PC-9 (cell line): ENCODE measurements at regions not wholly inside any gene's neighbourhood (a gene's known extent, or its start where the extent isn't known, plus 50 kb on each side); places are given as distances from the start of the nearest gene placed in this dataset.

ENCODE experiments used
- BruUV-seq: library from RNA; stranded (reverse); fragments of 400-500 nt; replicated peaks from 2 replicates; lab custom pipeline; 2021; lab: Mats Ljungman, UMichigan
- CTCF ChIA-PET: fragments of 300-600 bp; sonication (Branson Sonifier 250); formaldehyde crosslinking; loops from one replicate; lab custom pipeline; 2022; ENCODE audit warnings: antibody characterized with exemption; lab: Charles Lee
- POLR2A ChIA-PET: fragments of 300-600 bp; sonication (Branson Sonifier 250); formaldehyde crosslinking; loops from one replicate; lab custom pipeline; 2022; ENCODE audit warnings: antibody characterized with exemption; ENCODE audit not compliant: unreplicated experiment; lab: Charles Lee
- DNase-seq, 2 experiments: peaks; one replicate each; pipeline versions ENCODE4 v3.0.0 to v3.0.0-alpha.2; 2015 to 2022; ENCODE audit warnings: mixed read lengths in 1 of 2
- H2AFZ ChIP-seq: fragments of 200-600 bp; sonication (generic); 2 replicates; pipeline ENCODE4 v1.8.1; 2017; ENCODE audit warnings: antibody characterized with exemption
- H3F3A ChIP-seq: fragments of 200-600 bp; sonication (generic); 2 replicates; pipeline ENCODE4 v1.8.1; 2017; ENCODE audit warnings: antibody characterized with exemption, mild to moderate bottlenecking, low read depth; ENCODE audit not compliant: insufficient read depth
- H3K27ac ChIP-seq: fragments of 200-600 bp; sonication (generic); 2 replicates; pipeline ENCODE4 v1.6.1; 2016; ENCODE audit warnings: mixed run types
- H3K27me3 ChIP-seq: fragments of 200-600 bp; sonication (generic); 2 replicates; pipeline ENCODE4 v1.6.1; 2016; ENCODE audit warnings: low read depth, mixed run types; ENCODE audit not compliant: insufficient read depth
- H3K36me3 ChIP-seq: fragments of 200-600 bp; sonication (generic); 2 replicates; pipeline ENCODE4 v1.6.1; 2016; ENCODE audit warnings: low read depth, mixed run types
- H3K4me1 ChIP-seq: fragments of 200-600 bp; sonication (generic); replicated peaks from 2 replicates; pipeline ENCODE4 v1.6.1; 2016; ENCODE audit warnings: mixed run types; ENCODE audit not compliant: insufficient read depth
- H3K4me2 ChIP-seq: fragments of 200-600 bp; sonication (generic); 2 replicates; pipeline ENCODE4 v1.6.1; 2017; ENCODE audit warnings: mixed run types
- H3K4me3 ChIP-seq: fragments of 200-600 bp; sonication (generic); 2 replicates; pipeline ENCODE4 v1.6.1; 2016; ENCODE audit warnings: mixed run types
- H3K79me2 ChIP-seq: fragments of 200-600 bp; sonication (generic); 2 replicates; pipeline ENCODE4 v1.6.1; 2017; ENCODE audit warnings: low read depth, mixed run types
- H3K9me2 ChIP-seq: fragments of 200-600 bp; sonication (generic); 2 replicates; pipeline ENCODE4 v1.8.1; 2017; ENCODE audit warnings: mild to moderate bottlenecking; ENCODE audit not compliant: insufficient read depth
- H3K9me3 ChIP-seq: fragments of 200-600 bp; sonication (generic); 2 replicates; pipeline ENCODE4 v1.8.1; 2016; ENCODE audit warnings: low read depth; ENCODE audit not compliant: insufficient read depth
- H4K20me1 ChIP-seq: fragments of 200-600 bp; sonication (generic); 2 replicates; pipeline ENCODE4 v1.8.1; 2017; ENCODE audit not compliant: insufficient read depth
- EZH2 ChIP-seq: fragments of 200-600 bp; sonication (generic); IDR thresholded peaks from 2 replicates; pipeline ENCODE4 v1.8.0; 2017; ENCODE audit warnings: antibody characterized with exemption, low read depth
- intact Hi-C: fragments of 100-400 bp; cut with micrococcal nuclease; formaldehyde crosslinking; loops from one replicate; pipeline ENCODE4 v1.10.0; 2022; ENCODE audit not compliant: unreplicated experiment
- TF ChIP-seq, protein P1 (sequence below): fragments of 200-600 bp; sonication (generic); conservative IDR thresholded peaks from 2 replicates; pipeline ENCODE4 v1.6.1; 2017; ENCODE audit warnings: mixed run types, antibody characterized with exemption, mild to moderate bottlenecking, moderate library complexity

- Histone ChIP-seq H3K79me2 (no peaks in the 10 kb centered on the region), H4K20me1 (no peaks in the 10 kb centered on the region), H3K9me2 (no peaks in the 10 kb centered on the region), H3K4me2 (no peak overlapping the region), H3F3A (no peaks in the 10 kb centered on the region), H3K27ac (no peak overlapping the region), H2AFZ (no peak overlapping the region), H3K4me3 (no peak overlapping the region), H3K4me1 (no peaks in the 10 kb centered on the region), H3K9me3 (no peaks in the 10 kb centered on the region), H3K36me3 (no peaks in the 10 kb centered on the region), H3K27me3 (peaks cover 33% of the 10 kb centered on the region)
- ChIA-PET CTCF (no interaction called here), POLR2A (no interaction called here)
- BruUV-seq = no TSS peak
- intact Hi-C loops = no loop called here
- TF ChIP-seq, protein P1, sequence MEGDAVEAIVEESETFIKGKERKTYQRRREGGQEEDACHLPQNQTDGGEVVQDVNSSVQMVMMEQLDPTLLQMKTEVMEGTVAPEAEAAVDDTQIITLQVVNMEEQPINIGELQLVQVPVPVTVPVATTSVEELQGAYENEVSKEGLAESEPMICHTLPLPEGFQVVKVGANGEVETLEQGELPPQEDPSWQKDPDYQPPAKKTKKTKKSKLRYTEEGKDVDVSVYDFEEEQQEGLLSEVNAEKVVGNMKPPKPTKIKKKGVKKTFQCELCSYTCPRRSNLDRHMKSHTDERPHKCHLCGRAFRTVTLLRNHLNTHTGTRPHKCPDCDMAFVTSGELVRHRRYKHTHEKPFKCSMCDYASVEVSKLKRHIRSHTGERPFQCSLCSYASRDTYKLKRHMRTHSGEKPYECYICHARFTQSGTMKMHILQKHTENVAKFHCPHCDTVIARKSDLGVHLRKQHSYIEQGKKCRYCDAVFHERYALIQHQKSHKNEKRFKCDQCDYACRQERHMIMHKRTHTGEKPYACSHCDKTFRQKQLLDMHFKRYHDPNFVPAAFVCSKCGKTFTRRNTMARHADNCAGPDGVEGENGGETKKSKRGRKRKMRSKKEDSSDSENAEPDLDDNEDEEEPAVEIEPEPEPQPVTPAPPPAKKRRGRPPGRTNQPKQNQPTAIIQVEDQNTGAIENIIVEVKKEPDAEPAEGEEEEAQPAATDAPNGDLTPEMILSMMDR = no peak
- no peak for TF ChIP-seq EZH2
- DNase-seq = no peak
Measured at GRCh38 chr1:4212796-4213195, 312.7 kb upstream of the C1orf174 start.

DNA sequence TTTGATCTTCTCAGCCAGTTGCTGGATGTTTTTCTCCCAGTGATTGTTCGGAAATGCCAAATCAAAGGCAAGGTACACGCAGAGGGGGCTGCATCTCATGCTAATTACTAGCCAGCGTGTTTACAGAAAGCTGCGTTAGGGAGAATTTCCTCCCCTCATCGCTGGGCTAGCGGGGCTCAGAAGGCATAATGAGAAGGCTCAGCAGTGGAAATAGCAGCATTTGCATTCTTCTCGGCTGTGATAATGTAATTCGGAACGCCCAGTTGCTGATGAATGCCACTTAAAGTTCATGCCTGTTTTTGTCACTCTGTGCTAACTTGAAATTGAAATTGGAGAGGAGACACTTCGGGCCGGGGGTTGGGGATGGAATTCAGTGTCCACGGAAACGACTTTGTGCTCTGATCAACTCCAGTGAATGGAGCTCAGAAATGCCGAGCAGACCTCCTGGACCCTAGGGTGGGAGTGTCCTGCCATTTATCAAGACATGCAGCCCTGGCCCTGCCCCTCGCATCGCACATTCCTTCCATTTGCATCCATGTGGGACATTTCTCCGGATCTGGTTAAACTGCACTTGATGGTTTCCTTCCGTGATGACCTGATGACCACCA is 313.4 kb upstream of the C1orf174 start:
- H3K4me3 ChIP-seq = no peak overlapping the region
- H3K4me2 ChIP-seq = no peak overlapping the region
- BruUV-seq = no TSS peak
- H4K20me1 ChIP-seq = no peaks in the 10 kb centered on the region
- no peaks in the 10 kb centered on the region for H3K79me2 ChIP-seq
- H3K4me1 ChIP-seq = no peaks in the 10 kb centered on the region
- CTCF ChIA-PET = no interaction called here
- H2AFZ ChIP-seq = no peak overlapping the region
- H3K27ac ChIP-seq = no peak overlapping the region
- DNase-seq = no peak
- intact Hi-C loops = no loop called here
- TF ChIP-seq, protein P1 = no peak
- no peak for TF ChIP-seq EZH2
- POLR2A ChIA-PET = no interaction called here
- no peaks in the 10 kb centered on the region for H3K9me2 ChIP-seq
- H3K27me3 ChIP-seq = peaks cover 37% of the 10 kb centered on the region
- H3K36me3 ChIP-seq = no peaks in the 10 kb centered on the region
- no peaks in the 10 kb centered on the region for H3K9me3 ChIP-seq
- no peaks in the 10 kb centered on the region for H3F3A ChIP-seq

DNA sequence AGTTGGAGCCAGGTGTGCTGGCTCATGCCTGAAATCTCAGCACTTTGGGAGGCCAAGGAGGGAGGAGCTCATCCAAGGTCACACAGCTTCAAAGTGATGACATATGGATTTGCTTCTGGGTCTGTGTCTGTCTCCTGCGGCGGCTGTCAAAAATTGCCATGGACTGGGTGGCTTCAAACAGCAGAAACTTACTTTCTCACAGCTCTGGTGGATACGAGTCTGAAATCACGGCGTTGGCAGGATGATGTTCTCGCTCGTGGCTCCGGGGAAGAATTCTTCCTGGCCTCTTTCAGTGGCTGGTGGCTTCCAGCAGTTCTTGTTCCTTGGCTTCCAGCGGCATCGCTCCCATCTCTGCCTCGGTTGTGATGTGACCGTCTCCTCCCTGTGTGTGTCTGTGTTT is 314.8 kb upstream of the C1orf174 start:
- Histone ChIP-seq H3K4me1 (no peaks in the 10 kb centered on the region), H3F3A (no peaks in the 10 kb centered on the region), H3K9me2 (no peaks in the 10 kb centered on the region), H3K9me3 (no peaks in the 10 kb centered on the region), H3K36me3 (no peaks in the 10 kb centered on the region), H3K4me3 (no peak overlapping the region), H3K27ac (no peak overlapping the region), H2AFZ (no peak overlapping the region), H3K4me2 (no peak overlapping the region), H4K20me1 (no peaks in the 10 kb centered on the region), H3K27me3 (peaks cover 47% of the 10 kb centered on the region), H3K79me2 (no peaks in the 10 kb centered on the region)
- no TSS peak for BruUV-seq
- CTCF ChIA-PET = no interaction called here
- intact Hi-C loops = no loop called here
- POLR2A ChIA-PET = no interaction called here
- DNase-seq = no peak
- TF ChIP-seq, protein P1 = no peak
- no peak for TF ChIP-seq EZH2
